ENCODE measurements at regions not wholly inside any gene's neighbourhood (a gene's known extent, or its start where the extent isn't known, plus 50 kb on each side); places are given as distances from the start of the nearest gene placed in this dataset.

DNA sequence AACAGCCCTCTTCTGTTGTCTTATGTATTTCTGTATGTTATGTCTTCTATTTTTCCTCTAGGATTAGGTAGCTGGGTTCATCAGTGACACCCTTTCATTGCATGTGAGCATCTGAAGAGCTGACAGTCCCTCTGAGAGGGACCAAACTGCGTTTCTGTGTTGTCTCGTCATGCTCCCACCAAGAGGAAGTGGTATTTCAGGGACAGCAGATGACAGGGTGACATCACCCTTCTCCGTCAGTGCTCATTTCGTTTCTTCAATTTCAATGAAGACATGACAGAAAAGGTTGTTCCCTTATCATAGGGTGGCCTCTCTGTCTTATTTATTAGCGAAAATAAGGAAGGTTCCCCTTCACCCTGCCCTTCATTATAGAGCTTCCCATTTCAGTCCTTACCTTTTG lies 225.9 kb upstream of the NR4A3 start:
- no peak for DNase-seq

DNA sequence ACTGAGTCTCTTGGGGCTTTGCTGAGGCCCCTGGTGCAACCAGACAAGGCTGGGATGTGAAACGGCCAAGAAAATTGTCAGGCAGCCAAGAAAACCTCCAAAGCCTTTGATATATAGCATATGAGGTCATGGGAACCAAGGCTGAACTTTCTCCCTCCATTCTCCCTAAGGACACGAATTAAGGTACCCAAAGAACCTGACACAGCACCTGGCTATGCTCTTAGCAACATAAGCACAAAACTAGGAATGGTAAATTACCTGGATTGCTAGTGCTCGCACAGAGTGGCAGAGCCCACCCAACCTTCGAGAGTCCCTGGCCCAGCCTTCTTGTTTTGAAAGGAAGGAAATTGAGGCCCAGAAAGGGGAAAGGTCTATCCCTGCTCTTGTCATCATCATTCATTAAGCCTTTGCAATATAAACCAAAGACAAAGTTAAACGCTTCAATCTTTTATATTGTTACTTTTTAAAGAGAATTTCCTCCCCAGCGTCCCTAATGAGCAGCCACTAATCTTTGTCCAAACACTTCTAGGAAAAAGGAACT lies 220.0 kb upstream of the NR4A3 start:
- no peak for DNase-seq

DNA sequence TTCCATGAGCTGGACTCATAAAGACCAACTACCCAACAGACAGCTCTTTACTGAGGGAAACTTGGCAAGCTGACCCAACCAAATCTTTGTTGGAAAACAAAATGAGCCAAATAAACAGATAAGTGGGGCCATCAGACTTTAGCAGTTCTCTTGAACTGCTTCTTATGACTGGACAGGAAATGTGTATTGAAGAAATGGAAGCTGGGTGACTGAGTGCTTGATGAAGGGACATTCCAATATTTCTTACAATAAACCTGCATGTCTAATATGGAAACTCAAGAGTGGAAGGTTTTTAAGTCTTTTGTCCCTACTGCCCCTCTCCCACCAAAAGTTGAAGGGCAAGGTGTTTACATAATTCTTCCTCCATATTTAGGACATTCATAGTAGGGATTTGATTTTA lies 218.8 kb upstream of the NR4A3 start:
- no peak for DNase-seq

DNA sequence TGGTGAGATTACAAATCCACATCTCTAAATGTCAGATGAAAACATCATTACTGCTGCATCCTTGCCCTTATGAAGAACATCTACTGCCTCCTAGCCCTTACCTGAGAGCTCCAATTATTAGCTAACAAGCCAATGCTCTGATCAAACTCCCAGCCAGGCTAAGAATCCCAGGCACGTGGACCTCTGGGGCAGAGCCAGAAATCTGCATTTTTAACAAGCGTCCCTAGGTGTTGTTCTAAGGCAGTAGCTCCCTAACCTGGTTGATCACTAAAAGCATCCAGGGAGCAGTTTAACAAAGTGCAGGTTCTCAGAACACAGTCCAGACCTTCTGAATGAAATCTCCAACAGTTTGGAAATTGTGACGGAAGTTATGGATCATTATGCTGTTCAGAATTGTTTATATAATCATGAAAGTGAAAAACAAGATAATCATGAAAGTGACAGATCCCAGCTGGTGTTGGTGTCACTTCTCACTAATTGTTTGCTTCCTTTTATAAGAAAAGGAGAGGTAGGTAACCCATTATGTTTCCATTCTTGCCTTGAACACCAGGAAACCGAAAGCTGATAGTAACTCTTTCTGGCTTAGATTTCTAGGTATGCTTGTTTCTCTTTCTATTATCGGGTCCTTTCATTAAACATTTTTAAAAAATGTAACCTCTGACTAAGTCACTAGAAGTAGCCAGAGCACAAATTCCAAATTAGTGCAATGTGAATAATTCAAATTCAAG lies 216.5 kb upstream of the NR4A3 start:
- DNase-seq, result no peak

DNA sequence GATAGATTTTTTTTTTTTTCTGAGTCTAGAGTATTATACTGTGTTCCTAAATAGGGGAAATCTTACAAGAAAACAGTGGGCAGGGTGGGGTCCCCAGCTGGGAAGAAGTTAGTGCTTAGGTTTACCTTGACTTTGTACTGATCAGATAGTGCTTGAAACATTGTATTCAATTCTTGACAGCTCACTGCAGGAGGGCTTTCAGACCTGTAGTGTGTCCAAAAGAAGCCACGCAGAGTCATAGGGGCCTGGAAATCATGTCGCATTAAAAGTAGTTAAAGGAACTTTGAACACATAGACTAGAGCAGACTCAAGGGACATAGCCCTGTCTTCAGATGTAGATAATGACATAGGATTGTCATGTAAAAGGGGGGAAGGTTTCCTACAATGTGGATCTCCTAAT lies 215.4 kb upstream of the NR4A3 start:
- no peak for DNase-seq

DNA sequence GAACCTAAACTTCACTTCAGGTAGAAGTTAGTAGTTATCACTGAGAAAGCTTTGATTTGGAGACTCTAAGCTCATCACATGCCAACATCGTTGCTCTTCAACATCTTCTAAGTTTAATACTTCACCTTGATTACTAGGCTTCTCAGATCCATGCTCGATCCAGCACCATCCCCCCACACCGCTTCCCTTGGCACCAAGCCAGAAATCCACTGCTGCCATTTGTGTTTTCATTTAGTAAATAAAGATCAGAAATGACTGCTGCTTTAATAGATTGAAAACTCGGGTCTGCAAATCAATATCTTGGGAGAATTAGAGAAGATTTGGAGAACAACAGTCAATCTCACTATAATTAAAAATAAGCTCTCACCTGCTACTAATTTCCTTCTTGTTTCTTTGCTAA lies 214.7 kb upstream of the NR4A3 start:
- no peak for DNase-seq

DNA sequence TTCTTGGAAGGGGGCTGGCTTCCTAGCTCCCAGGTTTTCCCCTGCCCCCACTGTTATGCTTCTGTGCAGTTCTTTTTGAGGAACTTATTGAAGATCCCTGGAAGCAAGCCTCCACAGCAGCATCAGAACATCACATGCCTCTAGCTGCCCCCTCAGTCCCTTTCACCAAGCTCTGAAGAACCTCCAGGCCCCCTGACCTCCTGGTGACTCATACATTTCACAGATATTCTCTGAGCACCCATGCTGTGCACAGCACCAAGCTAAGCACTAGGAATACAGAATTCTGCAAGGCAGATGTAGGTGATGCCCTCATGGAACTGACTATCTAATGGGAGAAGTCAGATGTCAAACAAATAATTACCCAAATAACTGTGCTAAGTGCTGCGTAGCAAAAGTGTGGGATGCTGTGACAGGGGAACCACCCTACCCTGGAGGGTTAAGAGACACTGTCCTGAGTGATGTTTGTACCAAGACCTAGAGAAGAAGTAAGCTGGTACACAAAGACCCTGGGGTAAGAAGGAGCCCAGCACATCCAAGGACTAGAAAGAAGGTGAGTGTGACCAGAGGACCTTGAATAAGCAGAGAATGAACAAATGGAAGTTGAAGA lies 213.7 kb upstream of the NR4A3 start:
- no peak for DNase-seq

DNA sequence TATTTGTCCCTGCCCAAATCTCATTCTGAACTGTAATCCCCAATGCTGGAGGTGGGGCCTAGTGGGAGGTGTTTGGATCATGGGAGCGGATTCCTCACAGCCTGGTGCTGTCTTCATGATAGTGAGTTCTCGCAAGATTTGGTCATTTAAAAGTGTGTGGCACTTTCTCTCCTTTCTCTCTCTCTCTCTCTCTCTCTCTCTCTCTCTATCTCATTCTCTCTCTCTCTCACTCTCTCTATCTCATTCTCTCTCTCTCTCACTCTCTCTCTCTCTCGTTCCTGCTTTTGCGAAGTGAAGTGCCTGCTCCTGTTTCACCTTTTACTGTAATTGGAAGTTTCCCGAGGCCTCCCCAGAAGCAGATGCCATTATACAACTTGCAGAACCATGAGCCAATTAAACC lies 207.3 kb upstream of the NR4A3 start:
- DNase-seq, result no peak

DNA sequence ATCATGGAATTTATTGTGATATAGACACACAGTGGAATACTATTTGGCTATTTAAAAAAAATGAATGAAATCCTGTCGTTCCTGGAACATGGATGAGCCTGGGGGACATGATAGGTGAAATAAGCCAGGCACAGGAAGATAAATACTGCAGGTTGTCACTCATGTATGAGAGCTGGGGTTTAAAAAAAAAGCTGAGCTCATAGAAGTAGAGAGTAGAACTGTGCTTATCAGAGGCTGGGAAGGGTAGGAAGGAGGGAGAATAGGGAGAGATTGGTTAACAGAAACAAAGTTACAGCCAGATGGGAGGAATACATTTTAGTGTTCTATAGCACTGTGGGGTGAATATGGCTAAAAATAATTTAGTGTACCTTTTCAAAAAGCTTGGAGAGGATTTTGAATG lies 200.6 kb upstream of the NR4A3 start:
- DNase-seq, result no peak

DNA sequence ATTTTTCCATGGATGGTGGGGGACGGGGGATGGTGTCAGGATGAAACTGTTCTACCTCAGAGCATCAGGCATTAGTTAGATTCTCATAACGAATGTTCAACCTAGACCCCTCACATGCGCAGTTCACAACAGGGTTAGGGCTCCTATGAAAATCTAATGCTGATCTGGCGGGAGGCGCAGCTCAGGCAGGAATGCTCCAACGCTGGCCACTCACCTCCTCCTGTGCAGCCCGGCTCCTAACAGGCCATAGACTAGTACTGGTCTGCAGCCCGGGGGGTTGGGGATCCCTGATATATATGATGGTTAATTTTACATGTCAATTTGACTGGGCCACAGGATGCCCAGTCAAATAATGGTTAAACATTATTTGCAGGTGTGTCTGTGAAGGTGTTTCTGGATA lies 199.0 kb upstream of the NR4A3 start:
- no peak for DNase-seq

DNA sequence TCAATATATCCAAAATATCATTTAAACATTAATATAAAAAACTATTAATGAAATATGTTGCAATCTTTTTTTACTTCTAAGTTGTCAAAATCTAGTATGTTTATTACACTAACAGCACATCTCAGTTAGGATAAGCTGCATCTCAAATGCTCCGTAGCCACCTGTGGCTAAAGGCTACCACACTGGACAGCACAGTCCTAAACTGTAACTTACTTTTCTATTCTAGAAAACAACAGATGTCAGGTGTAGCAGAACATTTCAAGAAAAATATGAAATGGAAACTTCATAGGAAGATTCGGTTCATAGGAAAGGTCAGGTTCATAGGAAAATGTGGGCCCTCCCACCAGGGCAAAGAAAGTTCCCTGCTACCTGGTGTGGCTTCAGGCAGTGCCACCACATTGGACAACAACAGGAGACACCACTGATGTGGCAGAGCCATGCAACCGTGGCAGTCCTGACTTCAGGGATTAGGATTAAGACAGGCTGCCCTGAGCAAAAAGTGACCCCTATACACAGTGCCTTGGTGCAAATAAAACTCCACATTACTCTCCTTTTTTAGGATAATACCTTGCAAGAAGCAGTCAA lies 197.8 kb upstream of the NR4A3 start:
- no peak for DNase-seq

DNA sequence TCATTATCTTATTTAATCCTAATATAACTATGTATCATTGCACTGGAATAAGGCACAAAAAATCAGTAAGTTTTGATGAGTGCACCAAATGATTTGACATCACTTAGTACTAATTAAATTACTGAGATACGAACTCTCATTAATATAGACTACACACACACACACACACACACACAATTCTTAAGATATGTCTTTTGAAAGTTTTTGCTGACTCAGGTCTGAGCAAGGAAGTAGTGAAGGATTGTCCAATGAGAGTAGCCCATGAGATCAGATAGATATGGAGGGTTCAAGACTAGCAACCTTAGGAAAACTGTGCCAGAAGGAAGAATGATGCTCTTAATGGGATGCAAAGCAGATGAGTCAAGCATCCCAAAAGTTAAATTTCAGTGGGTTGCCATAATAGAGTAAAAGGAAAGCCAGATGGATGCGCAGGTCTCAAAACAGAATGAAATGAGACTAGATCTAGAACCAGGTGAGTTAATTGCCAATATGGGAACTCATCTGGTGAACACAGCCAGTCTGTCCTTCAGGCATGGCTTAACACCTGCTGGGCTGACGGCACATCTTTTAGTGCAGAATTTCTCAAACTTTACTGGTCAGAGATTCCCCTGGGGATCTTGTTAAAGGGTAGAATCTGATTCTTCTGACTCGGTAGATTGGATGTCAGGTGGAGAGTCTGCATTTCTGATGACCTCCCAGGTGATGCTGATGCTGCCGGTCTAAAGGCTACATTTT lies 197.0 kb upstream of the NR4A3 start:
- DNase-seq, result no peak

DNA sequence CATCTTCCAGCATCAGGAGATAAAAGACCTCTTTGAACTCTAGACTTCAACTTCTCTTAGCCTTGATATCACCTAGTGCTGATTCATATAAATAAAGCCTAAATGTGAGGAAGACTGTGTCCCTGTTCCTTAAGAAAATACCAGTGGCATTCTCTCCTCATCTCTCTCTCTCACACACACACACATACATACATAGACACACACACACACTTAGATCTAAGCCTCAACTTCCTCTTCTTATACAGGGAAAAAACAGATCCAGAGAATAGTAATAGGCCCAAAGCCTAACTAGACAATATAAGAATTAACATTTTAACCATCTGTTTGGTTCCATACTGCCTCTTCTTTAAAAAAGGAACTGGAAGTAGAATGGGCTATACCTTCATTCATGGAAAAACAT lies 195.3 kb upstream of the NR4A3 start:
- no peak for DNase-seq

DNA sequence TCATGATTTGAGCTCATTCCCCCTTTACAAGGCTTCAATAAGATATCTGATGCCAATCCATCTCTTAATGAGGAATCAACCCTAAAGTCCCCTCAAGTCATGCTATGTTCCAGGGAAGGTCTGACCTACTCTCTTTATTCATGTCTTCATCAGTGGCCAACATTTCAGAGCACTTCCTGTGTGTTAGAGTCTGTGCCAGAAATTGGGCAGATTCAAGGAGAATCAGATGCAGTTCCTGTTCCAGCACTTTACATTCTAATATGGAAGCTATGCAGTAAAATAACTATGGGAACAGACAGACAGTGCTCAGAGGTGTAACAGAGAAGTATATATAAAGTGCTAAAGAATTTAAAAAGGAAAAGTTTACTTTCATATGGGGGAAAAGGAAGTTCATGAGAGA lies 193.4 kb upstream of the NR4A3 start:
- DNase-seq, result no peak

DNA sequence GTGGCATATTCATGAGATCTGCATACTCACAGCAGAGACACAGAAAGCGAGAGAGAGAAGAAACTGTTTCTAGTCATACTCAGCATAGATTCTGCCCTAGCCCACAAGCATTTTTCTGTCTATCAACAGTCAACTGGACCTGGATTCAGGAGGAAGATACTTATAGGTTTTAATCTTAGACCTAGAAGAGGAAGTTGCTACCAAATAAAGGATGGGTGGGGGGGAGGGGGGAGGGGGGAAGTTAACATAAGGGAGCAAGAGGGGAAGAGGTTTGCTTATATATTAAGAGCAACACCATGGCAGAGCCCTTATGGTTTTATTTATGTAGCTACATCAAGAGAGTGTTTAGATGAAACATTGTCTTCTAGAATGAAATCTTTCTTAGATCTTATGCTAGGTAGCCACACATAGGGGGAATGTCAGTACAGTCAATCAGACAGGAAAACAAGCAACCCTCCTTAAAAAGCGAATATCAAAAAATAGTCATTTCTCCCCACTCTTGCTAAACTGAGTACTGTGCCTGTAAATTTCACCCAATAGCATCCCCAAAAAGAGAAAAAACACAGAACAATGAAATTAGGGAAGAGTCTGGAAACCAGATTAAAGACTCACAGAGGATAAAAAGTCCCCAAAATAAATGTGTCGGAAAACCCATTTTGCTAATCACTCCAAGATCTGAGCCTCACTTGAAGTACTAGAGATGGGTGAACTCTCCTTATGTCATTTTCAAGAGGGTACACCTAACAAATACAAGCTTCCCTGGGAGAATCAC lies 192.7 kb upstream of the NR4A3 start:
- DNase-seq, result no peak

DNA sequence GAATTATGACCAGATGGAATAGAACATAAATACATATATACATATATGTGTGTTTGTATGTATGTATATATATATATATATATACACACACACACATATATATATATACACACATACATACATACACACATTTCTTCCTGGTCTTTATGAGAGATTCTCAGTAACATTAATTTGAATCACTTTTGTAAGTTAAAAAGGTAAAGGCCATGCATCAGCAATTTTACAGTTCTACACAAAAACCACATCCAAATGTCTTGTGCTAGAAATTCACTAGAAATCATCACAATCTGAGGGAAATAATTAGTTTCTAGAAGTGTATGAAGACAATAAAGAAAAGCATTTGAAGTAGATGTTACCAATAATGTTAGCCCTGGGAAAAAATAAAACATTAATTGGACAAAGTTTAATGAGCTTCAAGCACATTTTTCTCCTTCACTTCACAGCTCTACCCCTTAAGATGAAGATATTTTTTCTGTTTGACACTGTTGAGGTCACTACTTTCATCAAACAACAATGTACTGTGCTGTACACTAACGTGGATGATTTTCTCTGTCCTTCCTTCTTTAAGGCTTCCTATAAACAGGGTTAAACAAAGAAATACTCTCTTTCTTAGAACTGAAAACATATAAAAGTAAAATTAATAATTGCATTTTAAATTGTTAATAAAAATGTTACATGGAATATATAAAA lies 189.2 kb upstream of the NR4A3 start:
- no peak for DNase-seq

DNA sequence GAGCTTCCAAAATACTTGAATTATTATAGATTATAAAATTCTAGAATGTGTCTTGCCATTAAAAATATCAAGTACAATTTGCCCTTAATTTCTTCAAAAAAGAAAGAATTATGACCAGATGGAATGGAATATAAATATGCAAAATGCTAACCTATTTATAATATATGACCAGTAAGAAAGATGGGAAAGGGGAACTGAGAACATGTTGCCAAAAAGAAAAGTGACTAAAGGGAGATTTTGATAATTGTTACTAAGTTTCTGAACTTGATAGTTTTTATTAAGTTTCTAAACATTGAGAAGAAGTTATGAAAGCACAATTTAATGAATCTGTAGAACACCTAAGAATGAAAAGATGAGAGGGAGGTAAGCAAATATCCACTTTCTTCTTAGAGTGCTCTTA lies 188.4 kb upstream of the NR4A3 start:
- DNase-seq, result no peak

DNA sequence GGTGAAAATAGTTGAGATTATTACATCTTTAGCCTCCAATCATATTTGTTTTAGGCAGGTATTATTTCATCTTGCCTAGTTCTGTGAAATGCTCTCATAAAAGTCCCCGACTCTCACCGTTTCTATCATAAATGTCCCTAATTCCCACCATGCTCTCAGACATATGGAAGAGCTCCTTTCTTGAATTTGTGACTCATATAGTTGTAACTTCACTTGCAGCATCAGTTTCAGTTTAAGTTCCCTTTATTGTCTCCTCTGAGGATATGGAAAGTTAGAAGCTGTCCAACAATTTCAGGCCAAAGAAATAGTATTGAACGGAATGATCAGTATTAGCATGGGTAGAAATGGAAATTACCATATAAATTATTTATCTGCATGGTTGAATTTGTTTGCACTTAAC lies 187.5 kb upstream of the NR4A3 start:
- DNase-seq, result no peak

DNA sequence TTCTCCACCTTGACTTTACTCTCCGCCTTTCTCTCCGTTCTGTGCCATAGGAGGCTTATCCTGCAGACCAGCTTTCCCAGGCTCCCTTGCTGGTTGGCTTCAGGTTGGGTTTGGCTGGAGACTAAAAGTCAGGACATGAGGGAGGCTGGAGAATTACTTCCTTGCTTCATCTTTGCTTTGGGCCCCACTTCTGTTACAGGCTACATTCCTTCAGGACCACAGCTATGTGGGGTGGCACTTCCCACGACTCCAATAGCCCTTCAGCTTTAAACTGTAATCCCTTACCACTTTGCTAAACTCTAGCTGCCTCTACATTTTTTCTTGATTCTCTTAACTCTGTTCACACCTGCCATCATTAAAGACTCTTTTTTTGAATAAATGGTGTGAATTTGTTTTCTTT lies 186.7 kb upstream of the NR4A3 start:
- no peak for DNase-seq

DNA sequence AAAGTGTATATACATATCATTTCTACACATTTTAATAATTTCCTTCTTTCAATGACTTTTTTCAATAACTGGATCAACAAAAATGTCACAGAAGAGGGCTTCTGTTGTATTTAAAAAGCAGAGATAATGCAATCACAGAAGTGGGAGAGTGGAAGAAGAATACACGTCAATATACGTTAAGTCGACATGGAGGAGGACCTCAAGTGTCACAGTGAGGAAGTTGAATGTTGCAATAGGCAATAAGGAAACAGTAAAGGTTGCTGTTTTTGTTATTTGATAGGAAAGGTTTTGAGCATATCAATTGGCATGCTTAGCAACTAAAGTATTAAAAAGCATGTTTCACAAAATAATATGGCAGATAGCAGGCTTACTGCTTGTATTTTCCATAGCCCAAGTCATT lies 184.0 kb upstream of the NR4A3 start:
- DNase-seq, result no peak

DNA sequence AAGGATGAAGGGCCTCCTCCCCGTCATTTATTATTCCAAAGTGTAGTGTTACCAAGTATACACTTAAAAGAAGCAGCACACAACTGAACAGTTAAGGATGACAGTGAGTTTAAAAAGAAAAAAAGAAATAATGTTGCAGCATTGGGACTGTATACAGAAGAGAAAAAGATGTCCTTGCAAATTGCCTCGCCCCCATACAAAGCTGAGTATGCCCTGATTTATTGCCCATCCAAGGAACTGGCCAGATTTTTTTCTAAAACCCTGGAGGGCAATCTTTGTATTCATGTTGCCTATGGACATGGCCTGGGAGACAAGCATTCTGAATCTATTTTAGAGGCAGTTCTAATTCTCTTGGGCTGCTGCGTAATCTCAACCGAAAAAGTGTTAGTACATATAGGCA lies 182.7 kb upstream of the NR4A3 start:
- DNase-seq, result no peak

DNA sequence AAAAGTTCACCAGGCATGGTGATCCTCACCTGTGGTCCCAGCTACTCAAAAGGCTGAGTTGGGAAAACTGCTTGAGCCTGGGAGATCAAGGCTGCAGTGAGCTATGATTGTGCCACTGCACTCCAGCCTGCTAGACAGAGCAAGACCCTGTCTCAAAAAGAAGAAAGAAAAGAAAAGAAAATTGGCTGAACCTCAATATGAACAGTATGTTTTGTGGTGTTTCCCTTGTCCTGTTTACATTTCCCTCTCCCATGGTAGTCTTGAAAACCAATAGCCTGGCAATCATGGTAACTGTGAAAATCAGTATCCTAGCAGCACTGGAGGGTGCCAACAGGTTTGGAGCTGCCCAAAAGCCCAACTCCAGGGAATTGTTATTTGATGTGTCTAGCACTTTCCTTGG lies 174.1 kb upstream of the NR4A3 start:
- DNase-seq, result no peak
